GM19035 (cell line): ENCODE measurements at regions not wholly inside any gene's neighbourhood (a gene's known extent, or its start where the extent isn't known, plus 50 kb on each side); places are given as distances from the start of the nearest gene placed in this dataset.
"Not testable (repeated sequence)": the region's sequence is repeated elsewhere in the genome, so short reads cannot be mapped to it uniquely, and the experiment has no call there.

Source experiments
- ATAC-seq: cut with Tn5 transposase; IDR thresholded peaks from one replicate; pipeline ENCODE4 v1.9.1; 2021; ENCODE audit not compliant: unreplicated experiment

GRCh38 chr3:153221748-153222162, 59.7 kb downstream of the RAP2B start:
- ATAC-seq: peak; percentile 95

- ATAC-seq: not testable (repeated sequence)
These were observed 64.9 kb downstream of the RAP2B start for GRCh38 chr3:153226877-153227276.

- not testable (repeated sequence) for ATAC-seq
These were observed 68.4 kb downstream of the RAP2B start for GRCh38 chr3:153230427-153230826.

GRCh38 chr3:153231245-153231644, 69.2 kb downstream of the RAP2B start:
- ATAC-seq: not testable (repeated sequence)

DNA sequence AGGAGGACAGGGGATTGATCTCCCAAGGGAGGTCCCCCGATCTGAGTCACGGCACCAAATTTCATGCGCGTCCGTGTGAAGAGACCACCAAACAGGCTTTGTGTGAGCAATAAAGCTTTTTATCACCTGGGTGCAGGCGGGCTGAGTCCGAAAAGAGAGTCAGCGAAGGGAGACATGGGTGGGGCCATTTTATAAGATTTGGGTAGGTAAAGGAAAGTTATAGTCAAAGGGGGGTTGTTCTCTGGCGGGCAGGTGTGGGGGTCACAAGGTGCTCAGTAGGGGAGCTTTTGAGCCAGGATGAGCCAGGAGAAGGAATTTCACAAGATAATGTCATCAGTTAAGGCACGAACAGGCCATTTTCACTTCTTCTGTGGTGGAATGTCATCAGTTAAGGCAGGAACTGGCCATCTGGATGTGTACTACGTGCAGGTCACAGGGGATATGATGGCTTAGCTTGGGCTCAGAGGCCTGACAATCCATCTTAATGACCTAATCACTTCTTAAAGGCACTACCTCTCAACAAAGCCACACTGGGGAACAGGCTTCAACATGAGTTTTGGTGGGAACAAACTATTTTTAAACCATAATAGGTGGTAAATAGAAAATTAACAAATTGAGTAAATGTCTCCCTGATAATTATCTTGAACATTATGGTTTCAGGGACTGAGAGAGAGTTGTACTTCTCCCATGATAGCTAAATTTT, 70.2 kb downstream of the RAP2B start:
- ATAC-seq: not testable (repeated sequence)

GRCh38 chr3:153232851-153233271, 70.8 kb downstream of the RAP2B start:
- no peak for ATAC-seq

GRCh38 chr3:153233986-153234385, 72.0 kb downstream of the RAP2B start:
- ATAC-seq: no peak

GRCh38 chr3:153242896-153243295, 80.9 kb downstream of the RAP2B start:
- ATAC-seq: no peak

DNA sequence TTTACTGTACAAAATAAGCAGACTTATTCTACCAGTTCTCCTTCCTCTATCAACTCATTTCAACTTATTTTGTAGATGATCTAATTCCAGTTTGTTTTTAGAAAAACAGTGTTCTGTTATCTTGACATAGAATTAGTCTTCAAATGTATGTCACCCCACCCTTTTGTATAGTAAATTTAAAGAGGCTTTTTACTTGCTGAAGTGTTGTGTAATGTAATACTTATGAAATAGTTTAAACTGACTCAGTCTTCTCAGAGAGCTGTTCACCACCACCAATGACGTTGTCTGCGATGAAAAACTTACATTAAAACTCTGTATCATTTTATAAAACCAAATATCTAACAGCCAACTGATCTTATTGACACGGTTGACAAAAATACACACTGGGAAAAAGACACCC, 82.9 kb downstream of the RAP2B start:
- ATAC-seq: no peak

DNA sequence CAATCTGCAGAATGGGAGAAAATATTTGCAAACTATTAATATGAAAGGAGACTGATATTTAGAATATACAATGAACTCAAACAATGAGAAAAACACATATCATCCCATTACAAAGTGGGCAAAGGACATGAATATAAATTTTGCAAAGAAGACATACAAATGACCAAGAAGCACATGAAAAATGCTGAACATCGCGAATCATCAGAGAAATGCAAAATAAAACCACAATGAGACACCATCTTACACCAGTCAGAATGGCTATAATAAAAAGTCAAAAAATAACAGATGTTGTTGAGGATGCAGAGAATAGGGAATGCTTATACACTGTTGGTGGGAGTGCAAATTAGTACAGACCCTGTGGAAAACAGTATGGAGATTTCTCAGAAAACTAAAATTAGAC, 83.6 kb downstream of the RAP2B start:
- ATAC-seq: no peak

DNA sequence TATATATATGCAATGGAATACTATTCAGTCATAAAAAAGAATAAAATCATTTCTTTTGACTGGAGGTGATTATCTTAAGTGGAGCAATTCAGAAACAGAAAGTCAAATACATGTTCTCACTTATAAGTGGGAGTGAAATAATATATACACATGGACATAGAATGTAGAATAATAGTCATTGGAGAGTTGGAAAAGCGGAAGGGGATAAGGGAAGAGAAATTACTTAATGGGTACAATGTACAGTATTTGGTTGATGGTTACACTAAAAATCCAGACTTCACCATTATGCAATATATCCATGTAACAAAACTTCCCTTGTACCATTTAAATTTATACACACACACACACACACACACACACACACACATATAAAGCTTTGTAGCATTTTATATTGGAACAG, 84.3 kb downstream of the RAP2B start:
- no peak for ATAC-seq

- ATAC-seq: no peak
These were observed 84.8 kb downstream of the RAP2B start for GRCh38 chr3:153246806-153247205.

DNA sequence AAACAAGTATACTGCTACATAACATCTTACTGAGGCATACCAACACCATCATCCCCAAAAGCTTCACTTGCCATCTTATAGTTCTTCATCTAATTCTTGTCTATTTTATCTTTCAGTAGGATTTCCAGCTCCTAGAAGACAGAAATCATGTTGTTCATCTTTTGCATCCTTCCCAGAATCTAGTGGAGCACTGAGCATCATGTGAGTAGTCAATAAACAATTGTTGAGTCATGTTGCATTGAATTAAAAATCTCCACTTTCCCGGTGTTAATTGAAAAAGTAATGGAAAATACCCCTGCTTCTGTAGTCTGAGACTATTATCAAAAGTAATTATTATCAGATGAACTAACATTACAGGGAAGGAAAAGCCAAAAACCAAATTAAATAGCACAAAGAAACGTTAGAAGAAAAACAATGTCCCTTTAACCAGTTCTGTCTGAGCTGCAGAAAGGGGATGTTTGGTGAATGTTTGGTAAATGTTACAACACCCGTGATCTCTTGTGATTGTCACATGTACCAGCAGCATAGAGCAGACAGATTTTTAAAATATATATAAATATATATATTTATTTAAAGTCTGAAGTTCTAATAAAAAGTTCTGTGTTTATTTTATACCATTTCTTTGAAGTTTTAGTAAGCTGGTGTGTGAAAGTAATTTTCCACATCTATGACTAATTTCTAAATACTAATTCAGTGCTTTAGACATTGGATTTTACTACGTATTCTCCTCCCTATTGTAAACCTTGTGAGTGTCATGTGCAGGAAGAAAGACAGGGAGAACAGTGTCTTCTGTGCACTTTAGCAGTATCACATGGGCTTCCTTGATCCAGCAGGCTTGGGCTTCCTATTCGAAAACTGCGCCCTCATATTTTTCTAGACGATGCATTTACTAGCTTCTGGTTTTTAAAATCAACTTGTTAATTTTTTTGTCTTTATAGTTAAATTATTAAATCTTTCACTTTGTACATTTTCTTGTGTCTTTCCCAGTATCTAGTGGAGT, 85.6 kb downstream of the RAP2B start:
- ATAC-seq: no peak

- not testable (repeated sequence) for ATAC-seq
These were observed 86.8 kb downstream of the RAP2B start for GRCh38 chr3:153248835-153249234.

- ATAC-seq: no peak
These were observed 87.9 kb downstream of the RAP2B start for GRCh38 chr3:153249906-153250305.

- ATAC-seq: no peak
These were observed 88.4 kb downstream of the RAP2B start for GRCh38 chr3:153250446-153250845.

DNA sequence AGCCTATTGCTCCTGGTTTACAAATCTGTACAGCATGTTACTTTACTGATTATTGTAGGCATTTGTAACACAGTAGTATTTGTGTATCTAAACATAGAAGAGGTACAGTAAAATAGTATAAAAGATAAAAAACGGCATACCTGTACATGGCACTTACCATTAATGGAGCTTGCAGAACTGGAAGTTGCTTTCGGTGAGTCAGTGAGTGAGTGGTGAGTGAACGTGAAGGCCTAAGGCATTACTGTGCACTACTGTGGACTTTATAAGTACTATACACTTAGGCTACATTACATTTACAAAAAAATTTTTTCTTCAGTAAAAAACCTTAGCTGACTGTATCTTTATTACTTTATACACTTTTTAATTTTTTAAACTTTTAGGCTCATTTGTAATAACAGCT, 90.9 kb downstream of the RAP2B start:
- no peak for ATAC-seq

DNA sequence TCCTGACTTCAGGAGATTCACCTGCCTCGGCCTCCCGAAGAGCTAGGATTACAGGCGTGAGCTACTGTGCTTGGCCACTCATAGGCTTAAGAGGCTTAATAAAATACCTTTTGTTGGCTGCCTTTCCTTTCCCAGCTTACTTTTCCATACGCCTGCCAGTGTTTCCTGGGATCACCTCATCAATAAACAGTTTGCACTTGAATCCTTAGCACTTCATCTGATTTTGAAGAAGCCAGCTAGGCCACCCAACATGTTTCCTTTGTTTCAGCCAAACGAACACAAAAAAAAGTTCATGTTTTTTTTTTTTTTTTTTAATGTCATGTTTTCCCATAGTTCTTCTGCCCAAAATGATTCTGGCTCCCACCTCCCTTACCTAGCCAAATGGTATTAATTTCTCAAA, 92.3 kb downstream of the RAP2B start:
- ATAC-seq: no peak

GRCh38 chr3:153257673-153258351, 95.8 kb downstream of the RAP2B start:
- no peak for ATAC-seq

GRCh38 chr3:153259956-153260355, 97.9 kb downstream of the RAP2B start:
- no peak for ATAC-seq

DNA sequence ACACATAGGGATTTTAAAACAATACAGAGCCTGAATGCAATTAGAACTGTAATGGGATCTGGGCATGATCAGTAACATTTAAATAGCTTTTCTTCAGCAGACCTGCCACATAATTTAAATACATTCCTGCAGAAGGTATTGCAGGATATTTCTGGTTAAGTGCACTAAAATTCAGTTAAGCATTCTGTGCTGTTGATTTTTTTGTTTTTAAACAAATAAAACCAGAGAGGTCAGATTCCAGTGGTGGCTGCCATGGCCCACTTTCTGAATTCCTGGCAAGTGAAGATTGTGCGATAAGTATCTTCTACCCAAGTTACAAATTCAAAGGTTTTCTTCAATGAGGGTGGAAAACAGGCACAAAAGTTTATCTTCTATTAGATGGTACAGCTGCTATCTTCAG, 98.7 kb downstream of the RAP2B start:
- no peak for ATAC-seq
